CD14-positive monocyte (primary cell): ENCODE measurements at regions not wholly inside any gene's neighbourhood (a gene's known extent, or its start where the extent isn't known, plus 50 kb on each side); places are given as distances from the start of the nearest gene placed in this dataset.
A peak's percentile ranks its signal among the peaks of the same experiment; 100 is the strongest.

ENCODE experiments used
- DNase-seq, 3 donors: peaks; one replicate each; pipeline ENCODE4 v3.0.0-alpha.2; 2011 to 2022
- H2AFZ ChIP-seq: 2 replicates; pipeline ENCODE4 v1.6.0; 2012; ENCODE audit warnings: mild to moderate bottlenecking, low read depth, low read length, inconsistent platforms; ENCODE audit not compliant: insufficient read depth, poor library complexity, severe bottlenecking
- H3K27ac ChIP-seq, 2 donors: 1 replicate in 1 of 2; 2 replicates in 1 of 2; pipeline ENCODE4 v1.5.1; 2012 to 2013; ENCODE audit warnings: low read length in 2 of 2, control low read depth in 1 of 2, inconsistent platforms in 1 of 2, low read depth in 1 of 2, mild to moderate bottlenecking in 1 of 2
- H3K27me3 ChIP-seq, 2 donors: one replicate each; pipeline versions ENCODE4 v1.6.0 to v1.6.1; 2011 to 2013; ENCODE audit warnings: low read length in 2 of 2; ENCODE audit not compliant: control insufficient read depth in 2 of 2, insufficient read depth in 2 of 2
- H3K36me3 ChIP-seq, 2 donors: replicated peaks in 1 of 2; 1 replicate in 1 of 2; 2 replicates in 1 of 2; pipeline versions ENCODE4 v1.5.1 to v1.6.1; 2012 to 2013; ENCODE audit warnings: low read length in 2 of 2, control low read depth in 1 of 2, inconsistent platforms in 1 of 2, mild to moderate bottlenecking in 1 of 2; ENCODE audit not compliant: insufficient read depth in 2 of 2, control insufficient read depth in 1 of 2
- H3K4me1 ChIP-seq, 2 donors: 1 replicate in 1 of 2; 2 replicates in 1 of 2; pipeline versions ENCODE4 v1.5.1 to v1.6.1; 2012 to 2013; ENCODE audit warnings: low read length in 2 of 2, control low read depth in 1 of 2, inconsistent platforms in 1 of 2, mild to moderate bottlenecking in 1 of 2, moderate library complexity in 1 of 2; ENCODE audit not compliant: insufficient read depth in 2 of 2, control insufficient read depth in 1 of 2
- H3K4me2 ChIP-seq: replicated peaks from 2 replicates; pipeline ENCODE3; 2012; ENCODE audit warnings: low read length, moderate library complexity, mild to moderate bottlenecking; ENCODE audit not compliant: poor library complexity, severe bottlenecking; ENCODE audit errors: extremely low read depth
- H3K4me3 ChIP-seq, 3 experiments: fragments of 200-600 bp in 1 of 3; sonication (generic) in 1 of 3; replicated peaks in 1 of 3; 1 replicate in 2 of 3; 2 replicates in 1 of 3; pipeline ENCODE4 v1.5.1; 2011 to 2013; ENCODE audit warnings: low read length in 3 of 3, mild to moderate bottlenecking in 3 of 3, control low read depth in 2 of 3, low read depth in 2 of 3, inconsistent platforms in 1 of 3, moderate library complexity in 1 of 3
- H3K79me2 ChIP-seq: 2 replicates; pipeline ENCODE4 v1.6.0; 2012; ENCODE audit warnings: mild to moderate bottlenecking, control low read depth, inconsistent platforms, low read length, moderate library complexity; ENCODE audit not compliant: insufficient read depth
- H3K9ac ChIP-seq: 2 replicates; pipeline ENCODE4 v1.6.0; 2017; ENCODE audit warnings: low read length, mild to moderate bottlenecking; ENCODE audit not compliant: insufficient read depth, poor library complexity, severe bottlenecking
- H3K9me3 ChIP-seq, 2 donors: replicated peaks in 1 of 2; 1 replicate in 1 of 2; 2 replicates in 1 of 2; pipeline versions ENCODE4 v1.5.1 to v1.6.1; 2012 to 2013; ENCODE audit warnings: low read length in 2 of 2, control low read depth in 1 of 2; ENCODE audit not compliant: control insufficient read depth in 1 of 2, insufficient read depth in 1 of 2
- H4K20me1 ChIP-seq: 2 replicates; pipeline ENCODE4 v1.6.0; 2012; ENCODE audit warnings: mild to moderate bottlenecking, low read length, control low read depth, moderate library complexity; ENCODE audit not compliant: insufficient read depth
- H3K27ac Mint-ChIP-seq, 7 donors: one replicate each; pipeline ENCODE4 v1.8.0; 2020; ENCODE audit warnings: mild to moderate bottlenecking in 7 of 7, mixed read lengths in 7 of 7, moderate library complexity in 6 of 7, inconsistent platforms in 2 of 7
- H3K27me3 Mint-ChIP-seq, 3 donors: one replicate each; pipeline ENCODE4 v1.8.0; 2021 to 2022; ENCODE audit warnings: low read depth in 3 of 3, mild to moderate bottlenecking in 3 of 3, mixed read lengths in 3 of 3, moderate library complexity in 3 of 3, inconsistent platforms in 1 of 3
- H3K36me3 Mint-ChIP-seq, 2 donors: one replicate each; pipeline ENCODE4 v1.8.0; 2020; ENCODE audit warnings: mixed read lengths in 2 of 2, inconsistent platforms in 1 of 2, mild to moderate bottlenecking in 1 of 2
- H3K4me1 Mint-ChIP-seq: one replicate; pipeline ENCODE4 v1.8.0; 2020; ENCODE audit warnings: mild to moderate bottlenecking, mixed read lengths
- H3K4me3 Mint-ChIP-seq, 2 donors: one replicate each; pipeline ENCODE4 v1.8.0; 2020; ENCODE audit warnings: mild to moderate bottlenecking in 2 of 2, mixed read lengths in 2 of 2, moderate library complexity in 1 of 2
- H3K9me3 Mint-ChIP-seq, 7 donors: one replicate each; pipeline ENCODE4 v1.8.0; 2020 to 2022; ENCODE audit warnings: mixed read lengths in 7 of 7, mild to moderate bottlenecking in 6 of 7, moderate library complexity in 6 of 7, inconsistent platforms in 2 of 7
- CTCF ChIP-seq: fragments of 200-600 bp; IDR thresholded peaks from one replicate; pipeline ENCODE4 v1.8.0; 2022; ENCODE audit warnings: antibody characterized with exemption, mild to moderate bottlenecking
- WGBS: methylation state at CpG from one replicate; pipeline ENCODE4 v1.1.5; 2013; ENCODE audit warnings: missing lambda C conversion rate; ENCODE audit not compliant: insufficient coverage; 5-methylcytosine and 5-hydroxymethylcytosine counted together
- intact Hi-C, 2 donors: fragments of 100-400 bp; cut with micrococcal nuclease; formaldehyde crosslinking; loops; one replicate each; pipeline versions ENCODE4 v1.15.0 to v1.15.1; 2023

DNA sequence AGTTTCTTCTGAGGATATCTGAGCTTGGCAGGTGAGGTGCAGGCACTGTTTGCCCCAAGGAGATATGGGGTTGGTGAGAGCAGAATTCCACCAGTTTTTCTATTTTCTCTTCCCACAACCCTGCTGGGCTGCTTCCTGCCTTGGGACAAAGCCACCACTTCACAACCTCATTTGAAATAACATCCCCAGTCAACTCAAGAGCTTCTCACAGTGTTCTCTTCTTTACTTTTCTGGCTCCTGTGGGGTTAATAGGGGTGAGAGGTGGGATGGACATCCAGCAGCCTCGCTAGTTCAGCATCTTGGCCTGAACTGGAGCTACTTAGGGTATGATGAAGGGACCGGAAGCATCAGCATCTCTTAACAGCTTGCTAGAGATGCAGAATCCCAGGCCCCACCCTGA, 106.3 kb downstream of the SLC4A3 start:
- Histone ChIP-seq H3K9ac (no peak overlapping the region), H2AFZ (no peak overlapping the region), H3K4me1 (no peaks in the 10 kb centered on the region), H3K27me3 (no peaks in the 10 kb centered on the region), H3K36me3 (no peaks in the 10 kb centered on the region), H4K20me1 (no peaks in the 10 kb centered on the region), H3K4me3 (no peak overlapping the region), H3K9me3 (no peaks in the 10 kb centered on the region), H3K27ac (no peak overlapping the region), H3K4me2 (no peak overlapping the region), H3K79me2 (no peaks in the 10 kb centered on the region)
- Mint-ChIP-seq H3K36me3 (no peaks in the 10 kb centered on the region), H3K27ac (no peak overlapping the region), H3K27me3 (peaks cover 0 to 18% (median 17%) of the 10 kb centered on the region in 3 donors), H3K4me1 (peaks cover 3% of the 10 kb centered on the region), H3K4me3 (no peak overlapping the region), H3K9me3 (no peaks in the 10 kb centered on the region)
- no peak for DNase-seq
- TF ChIP-seq CTCF, result no peak
- intact Hi-C loops, result no loop called here
- 100% methylated on average over 1 of the region's 2 CpGs for WGBS

- Histone ChIP-seq H2AFZ (no peak overlapping the region), H3K79me2 (no peaks in the 10 kb centered on the region), H3K9ac (no peak overlapping the region), H3K4me2 (no peak overlapping the region), H3K27me3 (no peaks in the 10 kb centered on the region), H3K4me3 (no peak overlapping the region), H3K27ac (no peak overlapping the region), H3K36me3 (no peaks in the 10 kb centered on the region), H4K20me1 (no peaks in the 10 kb centered on the region), H3K9me3 (no peaks in the 10 kb centered on the region), H3K4me1 (no peaks in the 10 kb centered on the region)
- Mint-ChIP-seq H3K4me3 (no peak overlapping the region), H3K27me3 (peaks cover 0 to 15% (median 12%) of the 10 kb centered on the region in 3 donors), H3K36me3 (no peaks in the 10 kb centered on the region), H3K9me3 (no peaks in the 10 kb centered on the region), H3K4me1 (no peaks in the 10 kb centered on the region), H3K27ac (no peak overlapping the region)
- TF ChIP-seq CTCF, result peak; percentile 23
- intact Hi-C loops, result loop anchor here in 1 of 2 donors (5.0 kb wide), 1 partner anchor 1836 kb away; the partner anchor contains the start of gene EPHA4
- no CpG with 5 or more reads among the region's 3 CpGs for WGBS
- no peak for DNase-seq
Observed at GRCh38 chr2:219736209-219736608, 108.8 kb downstream of the SLC4A3 start.
